ENCODE measurements at regions not wholly inside any gene's neighbourhood (a gene's known extent, or its start where the extent isn't known, plus 50 kb on each side); places are given as distances from the start of the nearest gene placed in this dataset.
A peak's percentile ranks its signal among the peaks of the same experiment; 100 is the strongest.

DNA sequence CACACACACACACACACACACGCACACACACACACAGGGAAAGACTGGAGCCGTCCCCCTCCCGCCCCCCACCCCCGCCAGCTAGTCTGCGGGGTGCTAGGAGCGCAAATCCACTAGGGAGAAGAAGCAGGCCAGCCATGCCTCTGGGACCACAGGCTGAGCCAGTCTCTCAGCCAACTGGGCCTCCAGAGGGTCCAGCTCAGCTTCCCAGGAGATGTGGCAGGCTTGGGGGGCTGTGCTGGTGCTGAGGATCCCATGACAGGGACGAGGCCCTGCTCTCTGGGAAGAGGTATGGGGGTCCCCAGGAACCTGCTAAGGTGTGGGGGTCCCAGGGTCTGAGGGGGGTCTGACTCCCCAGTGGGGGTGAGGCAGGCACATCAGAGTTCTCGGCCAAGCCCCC is 133.5 kb downstream of the NCOR2 start:
- 84% methylated on average over 8 of the region's 8 CpGs for WGBS (ENCODE audit: insufficient coverage)
- H3K36me3 ChIP-seq (ENCODE audit: control insufficient read depth, insufficient read depth, low read length) = peaks cover 14% of the 10 kb centered on the region
- Mint-ChIP-seq H3K4me1 (peaks cover 18 to 69% of the 10 kb centered on the region in 2 donors), H3K27me3 (ENCODE audit: low read depth in 2 of 2) (no peaks in the 10 kb centered on the region), H3K36me3 (no peaks in the 10 kb centered on the region), H3K9me3 (no peaks in the 10 kb centered on the region), H3K4me3 (no peak overlapping the region), H3K27ac (no peak overlapping the region)
- no peak for ATAC-seq
- no peak overlapping the region for H3K27ac ChIP-seq (ENCODE audit: low read length)
- DNase-seq = no peak
- peaks cover 41% of the 10 kb centered on the region for H3K4me1 ChIP-seq (ENCODE audit: control insufficient read depth, insufficient read depth, low read length)
- TF ChIP-seq, protein P1, sequence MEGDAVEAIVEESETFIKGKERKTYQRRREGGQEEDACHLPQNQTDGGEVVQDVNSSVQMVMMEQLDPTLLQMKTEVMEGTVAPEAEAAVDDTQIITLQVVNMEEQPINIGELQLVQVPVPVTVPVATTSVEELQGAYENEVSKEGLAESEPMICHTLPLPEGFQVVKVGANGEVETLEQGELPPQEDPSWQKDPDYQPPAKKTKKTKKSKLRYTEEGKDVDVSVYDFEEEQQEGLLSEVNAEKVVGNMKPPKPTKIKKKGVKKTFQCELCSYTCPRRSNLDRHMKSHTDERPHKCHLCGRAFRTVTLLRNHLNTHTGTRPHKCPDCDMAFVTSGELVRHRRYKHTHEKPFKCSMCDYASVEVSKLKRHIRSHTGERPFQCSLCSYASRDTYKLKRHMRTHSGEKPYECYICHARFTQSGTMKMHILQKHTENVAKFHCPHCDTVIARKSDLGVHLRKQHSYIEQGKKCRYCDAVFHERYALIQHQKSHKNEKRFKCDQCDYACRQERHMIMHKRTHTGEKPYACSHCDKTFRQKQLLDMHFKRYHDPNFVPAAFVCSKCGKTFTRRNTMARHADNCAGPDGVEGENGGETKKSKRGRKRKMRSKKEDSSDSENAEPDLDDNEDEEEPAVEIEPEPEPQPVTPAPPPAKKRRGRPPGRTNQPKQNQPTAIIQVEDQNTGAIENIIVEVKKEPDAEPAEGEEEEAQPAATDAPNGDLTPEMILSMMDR (IDR thresholded peaks at IDR 0.05) = no peak
- no peaks in the 10 kb centered on the region for H3K27me3 ChIP-seq (ENCODE audit: control insufficient read depth, insufficient read depth, low read length)
- intact Hi-C loops (cut with micrococcal nuclease) = no loop called here
- no peaks in the 10 kb centered on the region for H3K9me3 ChIP-seq (ENCODE audit: control insufficient read depth, insufficient read depth, low read length)
- no peak overlapping the region for H3K4me3 ChIP-seq (ENCODE audit: low read length)

DNA sequence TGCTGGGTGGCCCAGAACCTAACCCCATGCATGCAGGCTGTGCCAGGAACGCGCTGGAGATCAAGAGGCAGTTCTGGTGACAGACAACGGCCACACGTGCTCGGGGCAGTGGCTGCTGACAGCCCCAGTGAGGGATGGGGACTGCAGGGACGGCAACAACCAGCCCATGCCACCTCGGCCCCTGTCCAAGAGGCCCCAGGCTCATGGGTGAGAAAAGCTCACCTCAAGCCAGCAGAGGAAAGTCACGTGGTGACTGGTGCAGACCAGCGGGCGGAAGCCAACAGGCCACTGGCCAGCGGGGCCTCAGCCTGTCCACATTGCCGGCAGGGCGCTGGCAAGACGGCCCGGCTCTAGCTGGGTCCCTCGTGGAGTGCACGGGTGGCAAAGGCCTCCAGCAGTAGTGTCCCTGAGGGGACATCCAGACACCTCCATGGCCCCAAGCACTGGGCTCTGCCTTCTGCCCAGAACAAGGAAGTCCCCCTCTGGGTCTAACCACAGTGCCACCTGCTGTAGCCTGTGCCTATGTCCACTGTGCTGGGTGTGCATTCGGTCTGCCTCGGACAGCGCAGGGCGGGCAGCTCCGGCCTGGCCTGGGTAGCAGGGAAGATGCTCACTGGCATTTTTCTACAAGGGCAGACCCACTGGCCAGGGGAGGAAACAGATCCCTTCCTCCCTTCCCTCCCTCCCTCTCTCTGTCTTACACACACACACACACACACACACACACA is 134.1 kb downstream of the NCOR2 start:
- H3K9me3 Mint-ChIP-seq = no peaks in the 10 kb centered on the region
- no peaks in the 10 kb centered on the region for H3K36me3 Mint-ChIP-seq
- H3K27ac ChIP-seq (ENCODE audit: low read length) = no peak overlapping the region
- H3K4me1 ChIP-seq (ENCODE audit: control insufficient read depth, insufficient read depth, low read length) = peaks cover 43% of the 10 kb centered on the region
- H3K4me3 Mint-ChIP-seq = no peak overlapping the region
- no peak overlapping the region for H3K4me3 ChIP-seq (ENCODE audit: low read length)
- peaks cover 0 to 4% of the 10 kb centered on the region in 2 donors for H3K27me3 Mint-ChIP-seq (ENCODE audit: low read depth in 2 of 2)
- WGBS (ENCODE audit: insufficient coverage) = 68% methylated on average over 22 of the region's 22 CpGs
- DNase-seq = no peak
- H3K27me3 ChIP-seq (ENCODE audit: control insufficient read depth, insufficient read depth, low read length) = no peaks in the 10 kb centered on the region
- H3K4me1 Mint-ChIP-seq = peaks cover 24 to 74% of the 10 kb centered on the region in 2 donors
- intact Hi-C loops (cut with micrococcal nuclease) = no loop called here
- no peaks in the 10 kb centered on the region for H3K9me3 ChIP-seq (ENCODE audit: control insufficient read depth, insufficient read depth, low read length)
- TF ChIP-seq, protein P1 (IDR thresholded peaks at IDR 0.05) = no peak
- H3K36me3 ChIP-seq (ENCODE audit: control insufficient read depth, insufficient read depth, low read length) = peaks cover 14% of the 10 kb centered on the region
- no peak overlapping the region for H3K27ac Mint-ChIP-seq
- ATAC-seq = peak in 1 of 3 donors; percentile 11

DNA sequence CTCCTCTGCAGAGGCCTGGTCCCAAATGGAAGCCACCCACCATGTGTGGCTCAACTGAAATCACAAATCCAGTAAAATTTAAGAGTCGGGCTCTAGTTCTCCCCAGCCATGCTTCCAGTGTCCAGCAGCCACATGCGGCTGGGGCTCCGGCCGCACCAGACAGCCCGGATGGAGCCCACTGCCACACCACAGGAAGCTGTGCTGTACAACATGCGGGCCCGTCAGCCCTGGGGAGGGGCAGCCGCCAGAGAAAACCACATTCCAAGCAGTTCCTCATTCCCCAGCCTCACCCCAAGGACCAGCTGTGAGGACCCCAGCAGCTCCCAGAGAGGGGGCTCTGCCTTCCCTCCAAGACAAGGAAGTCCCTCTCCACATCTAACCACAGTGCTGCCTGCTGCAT is 135.0 kb downstream of the NCOR2 start:
- H3K27ac Mint-ChIP-seq = peak overlapping the region in 1 of 2 donors; percentile 49

More for the DNA sequence above, 135.0 kb downstream of the NCOR2 start:
- intact Hi-C loops (cut with micrococcal nuclease) = no loop called here
- H3K27me3 ChIP-seq (ENCODE audit: control insufficient read depth, insufficient read depth, low read length) = no peaks in the 10 kb centered on the region
- H3K4me3 Mint-ChIP-seq = peak overlapping the region; percentile 4
- TF ChIP-seq, protein P1 (IDR thresholded peaks at IDR 0.05) = no peak
- no peaks in the 10 kb centered on the region for H3K36me3 Mint-ChIP-seq
- H3K4me3 ChIP-seq (ENCODE audit: low read length) = no peak overlapping the region
- 35% methylated on average over 8 of the region's 8 CpGs for WGBS (ENCODE audit: insufficient coverage)
- H3K27me3 Mint-ChIP-seq (ENCODE audit: low read depth in 2 of 2) = peaks cover 0 to 4% of the 10 kb centered on the region in 2 donors
- no peaks in the 10 kb centered on the region for H3K9me3 Mint-ChIP-seq
- no peak overlapping the region for H3K27ac ChIP-seq (ENCODE audit: low read length)
- H3K9me3 ChIP-seq (ENCODE audit: control insufficient read depth, insufficient read depth, low read length) = no peaks in the 10 kb centered on the region
- peaks cover 14% of the 10 kb centered on the region for H3K36me3 ChIP-seq (ENCODE audit: control insufficient read depth, insufficient read depth, low read length)
- ATAC-seq (no peak), DNase-seq (no peak)
- H3K4me1 Mint-ChIP-seq = peaks cover 26 to 76% of the 10 kb centered on the region in 2 donors
- peaks cover 44% of the 10 kb centered on the region for H3K4me1 ChIP-seq (ENCODE audit: control insufficient read depth, insufficient read depth, low read length)
